NCI-H1048 (cell line): ENCODE measurements at regions not wholly inside any gene's neighbourhood (a gene's known extent, or its start where the extent isn't known, plus 50 kb on each side); places are given as distances from the start of the nearest gene placed in this dataset.
"Not testable (repeated sequence)": the region's sequence is repeated elsewhere in the genome, so short reads cannot be mapped to it uniquely, and the experiment has no call there.

Experiments used
- DNase-seq: peaks from one replicate; lab custom pipeline; 2025; lab: John Stamatoyannopoulos, UW

- no peak for DNase-seq
Measured at GRCh38 chr6:80544976-80545722, 438.7 kb downstream of the BCKDHB start.

DNA sequence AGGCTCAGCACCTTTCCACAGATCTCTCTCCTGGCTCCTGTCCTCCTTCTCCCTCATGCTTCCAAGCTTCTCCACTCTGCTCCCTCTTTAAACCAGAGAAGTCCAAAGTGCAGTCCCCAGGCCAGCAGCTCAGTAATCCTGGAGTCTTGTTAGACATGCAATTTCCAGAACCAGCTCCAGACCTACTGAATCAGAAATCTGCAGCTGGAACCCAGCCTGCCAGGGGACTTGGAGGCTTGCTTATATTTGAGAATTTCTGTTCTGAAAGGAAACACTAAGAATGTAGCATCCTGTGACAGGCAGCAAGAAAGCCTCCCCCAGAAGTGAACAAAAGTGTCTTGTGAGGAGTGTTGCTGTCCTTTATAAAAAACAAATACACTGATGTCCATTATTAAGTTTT is 438.1 kb downstream of the BCKDHB start:
- no peak for DNase-seq

DNA sequence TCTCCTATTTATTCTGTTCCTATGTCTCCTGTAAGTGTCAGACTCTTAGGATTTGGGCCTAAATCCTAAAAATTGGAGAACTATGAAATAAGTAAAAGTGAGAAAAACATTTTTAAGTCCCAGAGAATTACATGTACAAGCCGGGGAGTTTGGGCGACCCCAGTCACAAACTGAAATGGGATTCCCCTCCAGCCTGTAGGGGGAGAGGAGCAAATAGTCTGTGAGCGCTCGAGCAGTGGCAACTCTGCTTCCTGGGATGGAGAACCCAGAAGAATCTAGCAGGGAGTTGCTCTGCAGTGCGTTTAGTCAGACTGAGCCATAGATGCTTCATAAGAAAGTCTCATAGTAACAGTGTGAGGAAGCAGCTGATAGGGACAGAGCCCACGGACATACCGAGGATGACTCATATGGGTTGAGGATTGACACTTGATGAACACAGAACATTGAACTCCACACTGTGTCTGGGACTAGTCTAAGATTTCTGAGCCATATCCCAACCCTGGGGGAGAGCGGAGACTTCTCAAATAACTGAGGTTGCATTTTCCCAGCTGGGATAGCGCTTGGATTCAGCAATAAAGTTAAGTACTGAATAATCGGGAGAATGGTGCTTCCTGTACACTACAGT is 437.2 kb downstream of the BCKDHB start:
- no peak for DNase-seq

DNA sequence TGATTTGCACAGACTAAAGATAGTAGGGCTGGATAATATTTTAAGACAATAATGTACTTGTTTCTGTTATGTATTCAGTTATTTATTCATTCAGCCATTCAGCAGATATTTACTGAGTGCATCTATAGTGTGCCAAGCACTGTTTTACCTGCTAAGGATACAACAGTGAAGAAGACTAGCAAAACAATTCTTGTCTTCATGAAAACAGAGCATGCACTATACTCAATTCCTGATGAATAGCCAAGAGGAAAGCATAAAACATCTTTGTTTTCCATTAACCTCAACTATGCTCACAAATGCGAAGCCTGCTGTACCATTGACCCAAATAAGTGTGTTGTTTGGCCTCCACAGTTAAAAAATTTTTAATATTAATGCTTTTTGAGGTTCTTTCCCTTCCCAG is 436.7 kb downstream of the BCKDHB start:
- DNase-seq: no peak

DNA sequence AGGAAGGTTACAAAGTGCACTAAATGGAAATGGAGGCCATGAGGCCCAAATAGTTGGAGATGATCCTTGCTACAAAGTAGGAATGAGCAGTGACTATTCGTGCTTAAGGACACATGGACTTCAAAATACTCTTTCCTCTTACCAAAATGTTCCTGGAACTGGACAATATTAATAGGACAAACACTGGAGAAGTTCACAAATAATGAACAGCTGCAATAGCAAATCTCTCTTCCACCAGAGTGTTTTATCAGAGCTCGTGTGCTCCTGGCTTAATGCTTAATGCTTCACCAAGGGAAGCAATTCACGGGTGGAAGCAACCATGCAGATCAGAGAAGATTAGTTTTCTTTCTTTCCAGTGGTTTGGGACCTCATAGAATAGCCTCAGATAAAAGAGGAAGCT is 435.4 kb downstream of the BCKDHB start:
- DNase-seq: no peak

- DNase-seq: no peak
Measured at GRCh38 chr6:80541181-80541580, 434.7 kb downstream of the BCKDHB start.

GRCh38 chr6:80540700-80541099 is 434.2 kb downstream of the BCKDHB start:
- no peak for DNase-seq

GRCh38 chr6:80537118-80537972 is 430.9 kb downstream of the BCKDHB start:
- DNase-seq: no peak

DNA sequence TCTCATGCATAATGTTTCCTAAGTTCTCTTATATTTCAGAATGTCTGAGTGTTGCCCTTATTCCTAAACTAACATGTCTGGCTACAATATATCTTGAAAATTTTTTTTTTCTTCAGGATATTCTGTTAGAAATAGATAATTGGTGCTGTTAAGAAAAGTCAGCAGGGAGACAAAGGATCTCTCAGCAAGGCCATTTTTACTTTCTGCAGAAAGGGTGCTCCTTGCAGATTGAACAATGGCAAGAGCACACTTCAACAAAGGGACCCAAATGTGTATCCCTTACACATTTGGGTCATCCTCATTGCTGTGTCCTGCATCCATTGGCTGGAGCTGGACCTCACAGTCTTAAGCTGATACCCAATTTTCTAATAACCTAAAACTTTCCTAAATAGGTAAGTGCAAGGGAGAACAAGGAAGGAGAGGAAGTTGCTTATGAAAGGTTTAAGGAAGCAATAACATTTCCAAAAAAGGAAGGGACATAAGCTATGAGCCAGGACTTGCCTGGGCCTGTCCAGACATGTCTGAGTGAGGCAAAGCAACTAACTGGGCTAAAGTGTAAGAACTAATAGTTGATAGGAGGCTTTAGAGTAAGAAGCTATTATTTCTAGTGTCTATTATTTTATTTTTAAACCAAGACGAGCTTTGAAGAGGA is 429.6 kb downstream of the BCKDHB start:
- no peak for DNase-seq

DNA sequence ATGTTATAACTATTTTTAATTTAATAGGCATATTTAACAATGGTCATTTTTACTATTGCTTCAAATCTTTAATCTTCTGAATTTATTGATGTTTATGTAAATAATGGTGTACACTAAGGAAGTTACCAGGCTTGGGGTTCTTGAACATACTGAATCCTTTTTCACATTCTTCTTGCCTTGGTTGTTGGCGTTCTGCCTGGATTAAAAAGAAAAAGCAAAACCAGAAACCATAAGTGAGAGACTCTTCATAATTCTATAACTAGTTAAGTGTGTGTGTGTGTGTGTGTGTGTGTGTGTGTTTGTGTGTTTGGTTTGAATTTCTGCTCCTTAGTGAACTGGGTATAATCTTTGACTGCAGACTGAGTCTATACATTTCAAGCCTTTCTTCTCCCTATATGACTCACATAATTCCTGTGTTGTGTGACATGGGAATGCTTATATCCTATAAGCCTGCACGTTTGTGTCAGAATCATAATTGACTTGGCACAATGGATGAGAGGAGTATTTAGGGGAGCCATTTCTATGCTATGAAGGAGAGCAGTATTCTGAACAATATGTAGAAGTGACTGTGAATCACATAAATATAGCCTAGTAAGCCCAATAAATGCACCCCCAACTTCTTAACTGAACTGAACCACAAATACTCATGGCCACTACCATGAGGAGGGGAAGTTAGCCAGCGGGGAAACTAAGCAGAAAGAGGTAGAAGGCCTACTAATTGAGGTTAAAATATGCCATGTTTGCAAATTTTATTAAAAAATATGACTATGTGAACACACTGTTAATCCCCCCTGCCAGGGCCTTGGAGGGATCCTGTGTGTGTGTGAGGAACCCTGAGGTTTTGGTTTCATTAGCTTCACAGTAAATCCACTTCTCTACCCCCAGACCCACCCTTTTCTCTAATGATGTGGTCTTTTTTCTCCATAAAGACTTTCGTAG is 425.5 kb downstream of the BCKDHB start:
- no peak for DNase-seq

DNA sequence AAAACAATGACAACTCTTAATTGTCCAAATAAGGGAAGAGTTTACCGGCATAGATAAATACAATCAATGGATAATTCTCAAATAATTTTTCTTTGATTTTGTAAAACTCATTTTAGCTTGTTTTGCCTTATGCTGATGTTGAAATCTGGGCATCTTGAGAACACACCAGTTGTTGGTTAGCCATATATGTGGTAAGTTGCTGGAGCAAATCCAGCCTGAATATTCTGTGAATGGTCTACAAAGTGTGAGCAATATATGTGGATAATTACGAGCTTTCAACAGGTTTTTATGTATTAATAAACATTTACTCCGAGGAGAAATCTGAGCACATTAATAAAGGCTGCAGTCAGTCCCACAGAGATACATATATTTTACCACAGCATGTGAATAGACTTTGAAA is 423.6 kb downstream of the BCKDHB start:
- no peak for DNase-seq

- DNase-seq: no peak
Measured at GRCh38 chr6:80528115-80528514, 421.6 kb downstream of the BCKDHB start.

- no peak for DNase-seq
Measured at GRCh38 chr6:80527552-80528052, 421.1 kb downstream of the BCKDHB start.

DNA sequence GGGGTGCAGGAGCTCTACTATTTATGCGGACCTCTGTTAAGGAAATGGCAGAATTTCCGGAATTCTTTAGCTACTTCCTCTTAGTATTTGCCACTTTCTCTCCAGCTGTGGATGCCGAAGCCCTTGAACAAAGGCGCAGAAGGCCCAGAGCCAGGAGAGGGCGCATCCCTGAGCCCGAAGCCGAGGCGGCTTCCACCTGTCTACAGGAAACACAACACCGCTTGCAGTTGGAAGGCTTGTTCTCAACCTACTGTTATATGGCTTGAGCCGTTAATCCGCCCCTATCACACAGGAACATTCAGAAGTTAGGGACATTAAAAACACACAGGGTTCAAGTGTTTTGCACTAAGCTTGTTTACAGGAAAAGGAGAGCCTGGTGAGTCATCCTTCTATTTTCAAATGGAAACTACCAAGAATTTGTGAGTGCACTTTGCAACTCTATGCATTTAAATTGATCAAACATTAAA is 417.1 kb downstream of the BCKDHB start:
- no peak for DNase-seq

- DNase-seq: no peak
Measured at GRCh38 chr6:80523010-80523409, 416.5 kb downstream of the BCKDHB start.

DNA sequence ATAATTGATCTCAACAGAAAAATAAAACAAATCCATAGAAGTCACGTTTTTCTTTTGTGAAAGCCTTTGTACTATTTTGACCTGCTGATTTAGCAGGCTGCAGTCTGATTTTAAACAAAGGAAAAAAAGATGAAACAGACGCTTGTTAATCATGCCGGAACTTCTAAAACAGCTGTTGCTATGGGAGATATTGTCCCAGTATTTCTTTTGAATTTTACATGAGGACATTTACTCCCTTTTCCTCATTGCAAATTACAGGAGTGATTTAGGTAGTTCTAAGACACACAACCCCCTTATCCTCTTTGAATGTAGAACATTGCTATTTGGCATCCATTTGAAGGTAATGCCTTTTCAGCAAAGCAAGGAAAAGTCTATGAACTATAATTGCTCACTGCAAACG is 416.1 kb downstream of the BCKDHB start:
- DNase-seq: no peak

DNA sequence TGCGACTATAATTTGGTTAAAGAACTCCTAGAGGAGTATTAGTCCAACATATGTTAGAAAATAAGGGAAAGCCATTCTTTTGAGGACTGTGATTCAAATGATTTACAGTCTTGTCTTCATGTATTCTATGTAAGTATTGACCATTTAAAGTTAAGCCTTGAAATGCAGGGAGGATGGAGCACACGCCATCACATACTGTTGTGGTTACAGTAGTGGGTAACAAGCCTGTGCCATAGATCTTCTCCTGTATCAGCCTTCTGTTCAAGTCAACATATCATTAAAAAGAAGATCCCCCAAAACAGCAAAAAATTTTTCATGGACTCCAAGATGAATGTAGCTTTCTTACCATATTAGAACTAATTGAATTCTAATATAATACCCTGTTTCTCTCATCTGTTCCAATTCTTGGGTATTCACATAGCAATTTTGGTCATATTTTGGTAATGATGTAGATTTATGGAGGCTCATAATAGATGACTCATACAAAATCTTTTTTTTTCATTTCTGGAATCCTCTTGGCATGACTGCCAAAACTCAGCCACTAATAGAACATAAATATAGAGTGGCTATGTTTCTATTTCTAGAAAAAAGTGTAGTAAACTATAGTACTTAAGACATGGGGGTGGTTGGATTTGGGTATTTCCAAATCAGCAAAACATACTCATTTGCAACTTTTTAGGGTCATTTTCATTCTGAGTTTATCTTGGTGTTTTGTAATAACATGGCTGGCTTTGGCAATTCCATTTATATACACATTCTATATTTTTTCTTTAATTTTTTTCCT is 413.5 kb downstream of the BCKDHB start:
- DNase-seq: no peak

DNA sequence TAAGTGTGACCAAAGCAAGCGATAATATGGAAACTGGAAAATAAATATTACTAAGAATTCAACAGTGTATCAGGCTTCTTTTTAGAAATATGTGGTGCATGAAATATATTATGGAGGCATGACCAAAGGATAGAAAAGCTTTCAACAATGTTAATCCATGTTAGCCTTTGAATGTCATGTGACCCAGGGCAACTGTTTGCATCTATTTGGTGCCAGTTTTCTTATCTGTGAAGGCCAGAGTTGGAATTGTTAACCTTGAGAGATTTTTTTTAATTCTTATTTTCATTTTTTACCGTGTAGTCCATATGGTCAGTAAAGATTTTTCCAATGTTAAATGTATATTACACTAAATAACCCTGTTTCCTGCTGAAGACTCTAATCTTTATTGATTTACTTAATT is 411.1 kb downstream of the BCKDHB start:
- no peak for DNase-seq

DNA sequence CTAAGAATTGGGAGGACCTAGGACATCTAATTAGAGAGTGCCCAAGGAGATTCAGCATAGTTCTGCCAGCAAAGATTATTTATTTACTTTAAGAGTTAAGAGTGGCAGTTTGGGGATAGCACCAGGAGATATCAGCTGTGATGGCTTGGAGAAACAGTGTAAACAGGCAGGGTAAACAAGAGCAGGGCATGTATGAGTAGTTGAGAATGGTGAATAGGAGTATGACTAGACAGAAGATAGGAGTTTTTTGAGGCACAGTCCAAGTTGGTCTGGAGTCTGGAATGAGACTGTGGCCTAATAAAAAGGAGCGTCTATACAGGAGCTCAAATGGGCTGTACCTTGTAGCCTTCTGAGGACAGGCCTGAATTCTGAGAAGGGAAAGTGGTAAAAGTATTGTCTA is 404.1 kb downstream of the BCKDHB start:
- DNase-seq: not testable (repeated sequence)
